ENCODE measurements at regions not wholly inside any gene's neighbourhood (a gene's known extent, or its start where the extent isn't known, plus 50 kb on each side); places are given as distances from the start of the nearest gene placed in this dataset.

GRCh38 chr6:81894306-81894705 lies 141.8 kb upstream of the TENT5A start:
- H4K20me1 ChIP-seq (ENCODE audit: insufficient read depth, low read length) = no peaks in the 10 kb centered on the region
- TF ChIP-seq, protein P1, sequence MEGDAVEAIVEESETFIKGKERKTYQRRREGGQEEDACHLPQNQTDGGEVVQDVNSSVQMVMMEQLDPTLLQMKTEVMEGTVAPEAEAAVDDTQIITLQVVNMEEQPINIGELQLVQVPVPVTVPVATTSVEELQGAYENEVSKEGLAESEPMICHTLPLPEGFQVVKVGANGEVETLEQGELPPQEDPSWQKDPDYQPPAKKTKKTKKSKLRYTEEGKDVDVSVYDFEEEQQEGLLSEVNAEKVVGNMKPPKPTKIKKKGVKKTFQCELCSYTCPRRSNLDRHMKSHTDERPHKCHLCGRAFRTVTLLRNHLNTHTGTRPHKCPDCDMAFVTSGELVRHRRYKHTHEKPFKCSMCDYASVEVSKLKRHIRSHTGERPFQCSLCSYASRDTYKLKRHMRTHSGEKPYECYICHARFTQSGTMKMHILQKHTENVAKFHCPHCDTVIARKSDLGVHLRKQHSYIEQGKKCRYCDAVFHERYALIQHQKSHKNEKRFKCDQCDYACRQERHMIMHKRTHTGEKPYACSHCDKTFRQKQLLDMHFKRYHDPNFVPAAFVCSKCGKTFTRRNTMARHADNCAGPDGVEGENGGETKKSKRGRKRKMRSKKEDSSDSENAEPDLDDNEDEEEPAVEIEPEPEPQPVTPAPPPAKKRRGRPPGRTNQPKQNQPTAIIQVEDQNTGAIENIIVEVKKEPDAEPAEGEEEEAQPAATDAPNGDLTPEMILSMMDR (IDR thresholded peaks at IDR 0.05; ENCODE audit: extremely low read depth, low read depth, low read length) = no peak
- H3K36me3 ChIP-seq (ENCODE audit: insufficient read depth, low read length) = no peaks in the 10 kb centered on the region
- H3K27me3 ChIP-seq (ENCODE audit: insufficient read depth, low read length) = no peaks in the 10 kb centered on the region
- no peaks in the 10 kb centered on the region for H3K9me3 ChIP-seq (ENCODE audit: low read depth, low read length)
- no peaks in the 10 kb centered on the region for H3K79me2 ChIP-seq (ENCODE audit: insufficient read depth, low read length)
- DNase-seq (ENCODE audit: insufficient read length, low spot score, missing footprints) = no peak
- H3K4me3 ChIP-seq (ENCODE audit: insufficient read depth, low read length) = peak overlapping the region; percentile 51
- peak overlapping the region; percentile 96 for H3K27ac ChIP-seq (ENCODE audit: low read depth, low read length)
- H3K4me2 ChIP-seq (ENCODE audit: insufficient read depth, low read length) = peak overlapping the region; percentile 82
- peak overlapping the region; percentile 85 for H2AFZ ChIP-seq (ENCODE audit: low read length)
- peaks cover 69% of the 10 kb centered on the region for H3K4me1 ChIP-seq (ENCODE audit: insufficient read depth, low read length)

- no peak overlapping the region for H3K4me3 ChIP-seq (ENCODE audit: insufficient read depth, low read length)
- H2AFZ ChIP-seq (ENCODE audit: low read length) = no peak overlapping the region
- peaks cover 67% of the 10 kb centered on the region for H3K4me1 ChIP-seq (ENCODE audit: insufficient read depth, low read length)
- TF ChIP-seq, protein P1 (IDR thresholded peaks at IDR 0.05; ENCODE audit: extremely low read depth, low read depth, low read length) = no peak
- no peaks in the 10 kb centered on the region for H4K20me1 ChIP-seq (ENCODE audit: insufficient read depth, low read length)
- H3K79me2 ChIP-seq (ENCODE audit: insufficient read depth, low read length) = no peaks in the 10 kb centered on the region
- H3K36me3 ChIP-seq (ENCODE audit: insufficient read depth, low read length) = no peaks in the 10 kb centered on the region
- H3K27me3 ChIP-seq (ENCODE audit: insufficient read depth, low read length) = no peaks in the 10 kb centered on the region
- no peaks in the 10 kb centered on the region for H3K9me3 ChIP-seq (ENCODE audit: low read depth, low read length)
- H3K4me2 ChIP-seq (ENCODE audit: insufficient read depth, low read length) = no peak overlapping the region
- H3K27ac ChIP-seq (ENCODE audit: low read depth, low read length) = peak overlapping the region; percentile 17
- no peak for DNase-seq (ENCODE audit: insufficient read length, low spot score, missing footprints)
Measured at GRCh38 chr6:81892891-81893290, 140.4 kb upstream of the TENT5A start.

GRCh38 chr6:81891874-81892273 lies 139.4 kb upstream of the TENT5A start:
- no peaks in the 10 kb centered on the region for H3K27me3 ChIP-seq (ENCODE audit: insufficient read depth, low read length)
- H3K4me2 ChIP-seq (ENCODE audit: insufficient read depth, low read length) = no peak overlapping the region
- H3K27ac ChIP-seq (ENCODE audit: low read depth, low read length) = peak overlapping the region; percentile 91
- H3K36me3 ChIP-seq (ENCODE audit: insufficient read depth, low read length) = no peaks in the 10 kb centered on the region
- no peak overlapping the region for H3K4me3 ChIP-seq (ENCODE audit: insufficient read depth, low read length)
- peak overlapping the region; percentile 5 for H2AFZ ChIP-seq (ENCODE audit: low read length)
- no peaks in the 10 kb centered on the region for H3K9me3 ChIP-seq (ENCODE audit: low read depth, low read length)
- no peaks in the 10 kb centered on the region for H4K20me1 ChIP-seq (ENCODE audit: insufficient read depth, low read length)
- peaks cover 57% of the 10 kb centered on the region for H3K4me1 ChIP-seq (ENCODE audit: insufficient read depth, low read length)
- TF ChIP-seq, protein P1 (IDR thresholded peaks at IDR 0.05; ENCODE audit: extremely low read depth, low read depth, low read length) = no peak
- no peaks in the 10 kb centered on the region for H3K79me2 ChIP-seq (ENCODE audit: insufficient read depth, low read length)
- DNase-seq (ENCODE audit: insufficient read length, low spot score, missing footprints) = no peak

GRCh38 chr6:81890846-81891245 lies 138.4 kb upstream of the TENT5A start:
- peaks cover 48% of the 10 kb centered on the region for H3K4me1 ChIP-seq (ENCODE audit: insufficient read depth, low read length)
- peak; percentile 68 for DNase-seq (ENCODE audit: insufficient read length, low spot score, missing footprints)
- H4K20me1 ChIP-seq (ENCODE audit: insufficient read depth, low read length) = no peaks in the 10 kb centered on the region
- H3K79me2 ChIP-seq (ENCODE audit: insufficient read depth, low read length) = no peaks in the 10 kb centered on the region
- H3K27me3 ChIP-seq (ENCODE audit: insufficient read depth, low read length) = no peaks in the 10 kb centered on the region
- peak overlapping the region; percentile 44 for H2AFZ ChIP-seq (ENCODE audit: low read length)
- peak overlapping the region; percentile 91 for H3K27ac ChIP-seq (ENCODE audit: low read depth, low read length)
- H3K9me3 ChIP-seq (ENCODE audit: low read depth, low read length) = no peaks in the 10 kb centered on the region
- H3K4me3 ChIP-seq (ENCODE audit: insufficient read depth, low read length) = peak overlapping the region; percentile 43
- H3K36me3 ChIP-seq (ENCODE audit: insufficient read depth, low read length) = no peaks in the 10 kb centered on the region
- peak overlapping the region; percentile 75 for H3K4me2 ChIP-seq (ENCODE audit: insufficient read depth, low read length)
- TF ChIP-seq, protein P1 (IDR thresholded peaks at IDR 0.05; ENCODE audit: extremely low read depth, low read depth, low read length) = no peak

Measured in osteoblast (primary cell).